ENCODE measurements at regions not wholly inside any gene's neighbourhood (a gene's known extent, or its start where the extent isn't known, plus 50 kb on each side); places are given as distances from the start of the nearest gene placed in this dataset.

- no peak for DNase-seq (ENCODE audit: low read depth, low spot score)
- H3K27ac ChIP-seq (ENCODE audit: low read length), result no peak overlapping the region
- WGBS (ENCODE audit: insufficient coverage, insufficient read length), result no CpG with 5 or more reads among the region's 5 CpGs
These were observed 370.2 kb upstream of the ZNF385D start for GRCh38 chr3:22121068-22121701.

GRCh38 chr3:22122567-22122966 is 371.6 kb upstream of the ZNF385D start:
- Histone ChIP-seq H3K36me3 (ENCODE audit: control insufficient read depth, insufficient read depth, low read length) (no peaks in the 10 kb centered on the region), H3K9me3 (ENCODE audit: control insufficient read depth, insufficient read depth, low read length) (no peaks in the 10 kb centered on the region), H3K27ac (ENCODE audit: low read length) (no peak overlapping the region), H3K27me3 (ENCODE audit: control insufficient read depth, insufficient read depth, low read length) (no peaks in the 10 kb centered on the region), H3K4me3 (ENCODE audit: low read length) (no peak overlapping the region), H3K4me1 (ENCODE audit: control insufficient read depth, insufficient read depth, low read length) (no peaks in the 10 kb centered on the region)
- WGBS (ENCODE audit: insufficient coverage, insufficient read length), result no CpG with 5 or more reads among the region's 3 CpGs
- DNase-seq (ENCODE audit: low read depth, low spot score), result no peak

More at GRCh38 chr3:22121068-22121701, 370.2 kb upstream of the ZNF385D start:
- H3K27me3 ChIP-seq (ENCODE audit: control insufficient read depth, insufficient read depth, low read length), result no peaks in the 10 kb centered on the region
- no peak overlapping the region for H3K4me3 ChIP-seq (ENCODE audit: low read length)
- H3K36me3 ChIP-seq (ENCODE audit: control insufficient read depth, insufficient read depth, low read length), result no peaks in the 10 kb centered on the region
- no peaks in the 10 kb centered on the region for H3K9me3 ChIP-seq (ENCODE audit: control insufficient read depth, insufficient read depth, low read length)
- H3K4me1 ChIP-seq (ENCODE audit: control insufficient read depth, insufficient read depth, low read length), result no peaks in the 10 kb centered on the region

GRCh38 chr3:22129101-22129500 is 378.1 kb upstream of the ZNF385D start:
- Histone ChIP-seq H3K36me3 (ENCODE audit: control insufficient read depth, insufficient read depth, low read length) (no peaks in the 10 kb centered on the region), H3K4me3 (ENCODE audit: low read length) (no peak overlapping the region), H3K4me1 (ENCODE audit: control insufficient read depth, insufficient read depth, low read length) (no peaks in the 10 kb centered on the region), H3K27me3 (ENCODE audit: control insufficient read depth, insufficient read depth, low read length) (no peaks in the 10 kb centered on the region), H3K27ac (ENCODE audit: low read length) (no peak overlapping the region), H3K9me3 (ENCODE audit: control insufficient read depth, insufficient read depth, low read length) (no peaks in the 10 kb centered on the region)
- no CpG with 5 or more reads among the region's 2 CpGs for WGBS (ENCODE audit: insufficient coverage, insufficient read length)
- DNase-seq (ENCODE audit: low read depth, low spot score), result no peak

GRCh38 chr3:22141769-22142168 is 390.8 kb upstream of the ZNF385D start:
- H3K4me1 ChIP-seq (ENCODE audit: control insufficient read depth, insufficient read depth, low read length), result no peaks in the 10 kb centered on the region
- DNase-seq (ENCODE audit: low read depth, low spot score), result no peak
- WGBS (ENCODE audit: insufficient coverage, insufficient read length), result no CpG with 5 or more reads among the region's 2 CpGs
- no peaks in the 10 kb centered on the region for H3K36me3 ChIP-seq (ENCODE audit: control insufficient read depth, insufficient read depth, low read length)
- no peaks in the 10 kb centered on the region for H3K27me3 ChIP-seq (ENCODE audit: control insufficient read depth, insufficient read depth, low read length)
- H3K4me3 ChIP-seq (ENCODE audit: low read length), result no peak overlapping the region
- no peak overlapping the region for H3K27ac ChIP-seq (ENCODE audit: low read length)
- H3K9me3 ChIP-seq (ENCODE audit: control insufficient read depth, insufficient read depth, low read length), result no peaks in the 10 kb centered on the region

GRCh38 chr3:22147161-22147560 is 396.2 kb upstream of the ZNF385D start:
- Histone ChIP-seq H3K9me3 (ENCODE audit: control insufficient read depth, insufficient read depth, low read length) (no peaks in the 10 kb centered on the region), H3K36me3 (ENCODE audit: control insufficient read depth, insufficient read depth, low read length) (no peaks in the 10 kb centered on the region), H3K4me3 (ENCODE audit: low read length) (no peak overlapping the region), H3K4me1 (ENCODE audit: control insufficient read depth, insufficient read depth, low read length) (no peaks in the 10 kb centered on the region; the same call in 1 of the 2 replicates), H3K27me3 (ENCODE audit: control insufficient read depth, insufficient read depth, low read length) (no peaks in the 10 kb centered on the region), H3K27ac (ENCODE audit: low read length) (no peak overlapping the region)
- DNase-seq (ENCODE audit: low read depth, low spot score), result no peak
- no CpG with 5 or more reads among the region's 3 CpGs for WGBS (ENCODE audit: insufficient coverage, insufficient read length)

GRCh38 chr3:22156868-22157267 is 405.9 kb upstream of the ZNF385D start:
- no peaks in the 10 kb centered on the region for H3K27me3 ChIP-seq (ENCODE audit: control insufficient read depth, insufficient read depth, low read length)
- no peak overlapping the region for H3K27ac ChIP-seq (ENCODE audit: low read length)
- H3K36me3 ChIP-seq (ENCODE audit: control insufficient read depth, insufficient read depth, low read length), result no peaks in the 10 kb centered on the region
- H3K9me3 ChIP-seq (ENCODE audit: control insufficient read depth, insufficient read depth, low read length), result no peaks in the 10 kb centered on the region
- no peak for DNase-seq (ENCODE audit: low read depth, low spot score)
- H3K4me3 ChIP-seq (ENCODE audit: low read length), result no peak overlapping the region
- no peaks in the 10 kb centered on the region; the same call in 1 of the 2 replicates for H3K4me1 ChIP-seq (ENCODE audit: control insufficient read depth, insufficient read depth, low read length)
- WGBS (ENCODE audit: insufficient coverage, insufficient read length), result no CpG with 5 or more reads among the region's 2 CpGs

GRCh38 chr3:22157848-22158247 is 406.8 kb upstream of the ZNF385D start:
- no peaks in the 10 kb centered on the region for H3K27me3 ChIP-seq (ENCODE audit: control insufficient read depth, insufficient read depth, low read length)
- H3K9me3 ChIP-seq (ENCODE audit: control insufficient read depth, insufficient read depth, low read length), result no peaks in the 10 kb centered on the region
- no peak overlapping the region for H3K4me3 ChIP-seq (ENCODE audit: low read length)
- no CpG with 5 or more reads among the region's 4 CpGs for WGBS (ENCODE audit: insufficient coverage, insufficient read length)
- no peak for DNase-seq (ENCODE audit: low read depth, low spot score)
- no peak overlapping the region for H3K27ac ChIP-seq (ENCODE audit: low read length)
- no peaks in the 10 kb centered on the region for H3K36me3 ChIP-seq (ENCODE audit: control insufficient read depth, insufficient read depth, low read length)
- H3K4me1 ChIP-seq (ENCODE audit: control insufficient read depth, insufficient read depth, low read length), result no peaks in the 10 kb centered on the region; the same call in 1 of the 2 replicates

- 100% methylated on average over 2 of the region's 5 CpGs for WGBS (ENCODE audit: insufficient coverage, insufficient read length)
- H3K4me3 ChIP-seq (ENCODE audit: low read length), result no peak overlapping the region
- no peaks in the 10 kb centered on the region; the same call in 1 of the 2 replicates for H3K4me1 ChIP-seq (ENCODE audit: control insufficient read depth, insufficient read depth, low read length)
- H3K27me3 ChIP-seq (ENCODE audit: control insufficient read depth, insufficient read depth, low read length), result no peaks in the 10 kb centered on the region
- no peaks in the 10 kb centered on the region for H3K9me3 ChIP-seq (ENCODE audit: control insufficient read depth, insufficient read depth, low read length)
- H3K36me3 ChIP-seq (ENCODE audit: control insufficient read depth, insufficient read depth, low read length), result no peaks in the 10 kb centered on the region
- DNase-seq (ENCODE audit: low read depth, low spot score), result no peak
- H3K27ac ChIP-seq (ENCODE audit: low read length), result no peak overlapping the region
These were observed 408.1 kb upstream of the ZNF385D start for GRCh38 chr3:22159004-22159695.

GRCh38 chr3:22161315-22161714 is 410.3 kb upstream of the ZNF385D start:
- H3K27ac ChIP-seq (ENCODE audit: low read length), result no peak overlapping the region
- H3K27me3 ChIP-seq (ENCODE audit: control insufficient read depth, insufficient read depth, low read length), result no peaks in the 10 kb centered on the region
- H3K9me3 ChIP-seq (ENCODE audit: control insufficient read depth, insufficient read depth, low read length), result no peaks in the 10 kb centered on the region
- DNase-seq (ENCODE audit: low read depth, low spot score), result no peak
- H3K4me3 ChIP-seq (ENCODE audit: low read length), result no peak overlapping the region
- no peaks in the 10 kb centered on the region; the same call in 1 of the 2 replicates for H3K4me1 ChIP-seq (ENCODE audit: control insufficient read depth, insufficient read depth, low read length)
- no peaks in the 10 kb centered on the region for H3K36me3 ChIP-seq (ENCODE audit: control insufficient read depth, insufficient read depth, low read length)

- Histone ChIP-seq H3K9me3 (ENCODE audit: control insufficient read depth, insufficient read depth, low read length) (no peaks in the 10 kb centered on the region), H3K4me3 (ENCODE audit: low read length) (no peak overlapping the region), H3K36me3 (ENCODE audit: control insufficient read depth, insufficient read depth, low read length) (no peaks in the 10 kb centered on the region), H3K27me3 (ENCODE audit: control insufficient read depth, insufficient read depth, low read length) (no peaks in the 10 kb centered on the region), H3K4me1 (ENCODE audit: control insufficient read depth, insufficient read depth, low read length) (no peaks in the 10 kb centered on the region), H3K27ac (ENCODE audit: low read length) (no peak overlapping the region)
- no CpG with 5 or more reads among the region's 1 CpG for WGBS (ENCODE audit: insufficient coverage, insufficient read length)
- no peak for DNase-seq (ENCODE audit: low read depth, low spot score)
These were observed 419.4 kb upstream of the ZNF385D start for GRCh38 chr3:22170370-22170769.

- DNase-seq (ENCODE audit: low read depth, low spot score), result no peak
- no peak overlapping the region for H3K27ac ChIP-seq (ENCODE audit: low read length)
- H3K9me3 ChIP-seq (ENCODE audit: control insufficient read depth, insufficient read depth, low read length), result no peaks in the 10 kb centered on the region
- no peaks in the 10 kb centered on the region for H3K36me3 ChIP-seq (ENCODE audit: control insufficient read depth, insufficient read depth, low read length)
- no peaks in the 10 kb centered on the region for H3K27me3 ChIP-seq (ENCODE audit: control insufficient read depth, insufficient read depth, low read length)
- no peaks in the 10 kb centered on the region for H3K4me1 ChIP-seq (ENCODE audit: control insufficient read depth, insufficient read depth, low read length)
- 100% methylated on average over 2 of the region's 4 CpGs for WGBS (ENCODE audit: insufficient coverage, insufficient read length)
- H3K4me3 ChIP-seq (ENCODE audit: low read length), result no peak overlapping the region
These were observed 422.0 kb upstream of the ZNF385D start for GRCh38 chr3:22172964-22173363.
